T-cell (primary cell): ENCODE measurements at regions not wholly inside any gene's neighbourhood (a gene's known extent, or its start where the extent isn't known, plus 50 kb on each side); places are given as distances from the start of the nearest gene placed in this dataset.
"Not testable (repeated sequence)": the region's sequence is repeated elsewhere in the genome, so short reads cannot be mapped to it uniquely, and the experiment has no call there.

Experiments
- ATAC-seq, 4 experiments: fragments of 200-7000 bp in 3 of 4; fragments of 150-1000 bp in 1 of 4; cut with Tn5 transposase; replicated peaks in 1 of 4; 1 replicate in 3 of 4; 2 replicates in 1 of 4; pipeline ENCODE4 v1.10.0; 2021; ENCODE audit warnings: moderate library complexity in 3 of 4, mild to moderate bottlenecking in 2 of 4, moderate number of reproducible peaks in 1 of 4
- CTCF ChIA-PET, 2 donors: fragments of 300-600 bp; sonication (Branson Sonifier 250); formaldehyde crosslinking; loops; one replicate each; lab custom pipeline; 2022; ENCODE audit warnings: antibody characterized with exemption in 2 of 2; lab: Charles Lee
- POLR2A ChIA-PET, 2 donors: fragments of 300-600 bp; sonication (Branson Sonifier 250); formaldehyde crosslinking; loops; one replicate each; lab custom pipeline; 2022; ENCODE audit warnings: antibody characterized with exemption in 2 of 2; lab: Charles Lee
- DNase-seq, 35 experiments: peaks; one replicate each; pipeline versions ENCODE4 v3.0.0 to v3.0.0-alpha.2; 2013 to 2023
- H3K27ac ChIP-seq: one replicate; pipeline ENCODE4 v1.5.1; 2013; ENCODE audit warnings: low read length
- H3K27me3 ChIP-seq, 2 experiments: replicated peaks in 1 of 2; 1 replicate in 1 of 2; 2 replicates in 1 of 2; pipeline versions ENCODE4 v1.6.1 to v1.7.0; 2013; ENCODE audit warnings: low read length in 1 of 2, mixed read lengths in 1 of 2; ENCODE audit not compliant: control insufficient read depth in 2 of 2, insufficient read depth in 2 of 2; ENCODE audit errors: extremely low read depth in 1 of 2
- H3K36me3 ChIP-seq, 2 donors: 1 replicate in 1 of 2; 2 replicates in 1 of 2; pipeline versions ENCODE4 v1.6.1 to v1.7.0; 2013; ENCODE audit warnings: low read length in 1 of 2; ENCODE audit not compliant: control insufficient read depth in 2 of 2, insufficient read depth in 1 of 2; ENCODE audit errors: extremely low read depth in 1 of 2
- H3K4me1 ChIP-seq, 2 experiments: 1 replicate in 1 of 2; 2 replicates in 1 of 2; pipeline versions ENCODE4 v1.6.1 to v1.7.0; 2013; ENCODE audit warnings: low read length in 2 of 2, mixed read lengths in 1 of 2; ENCODE audit not compliant: insufficient read depth in 2 of 2, control insufficient read depth in 1 of 2; ENCODE audit errors: extremely low read depth in 1 of 2
- H3K4me3 ChIP-seq, 2 donors: 1 replicate in 1 of 2; 2 replicates in 1 of 2; pipeline versions ENCODE4 v1.5.1 to v1.7.0; 2013; ENCODE audit warnings: mild to moderate bottlenecking in 2 of 2, low read length in 1 of 2, moderate library complexity in 1 of 2; ENCODE audit not compliant: control insufficient read depth in 1 of 2; ENCODE audit errors: extremely low read depth in 1 of 2
- H3K9me3 ChIP-seq: 2 replicates; pipeline ENCODE4 v1.7.0; 2013
- H3K27ac Mint-ChIP-seq, 2 donors: one replicate each; pipeline ENCODE4 v1.8.0; 2020 to 2021; ENCODE audit warnings: mild to moderate bottlenecking in 2 of 2, mixed read lengths in 2 of 2
- H3K27me3 Mint-ChIP-seq, 2 donors: one replicate each; pipeline ENCODE4 v1.8.0; 2021 to 2022; ENCODE audit warnings: mixed read lengths in 2 of 2
- H3K36me3 Mint-ChIP-seq: one replicate; pipeline ENCODE4 v1.8.0; 2021; ENCODE audit warnings: mixed read lengths
- H3K4me1 Mint-ChIP-seq, 3 donors: one replicate each; pipeline ENCODE4 v1.8.0; 2020 to 2022; ENCODE audit warnings: mixed read lengths in 3 of 3, mild to moderate bottlenecking in 1 of 3
- H3K4me3 Mint-ChIP-seq, 3 donors: one replicate each; pipeline ENCODE4 v1.8.0; 2020 to 2022; ENCODE audit warnings: mild to moderate bottlenecking in 3 of 3, mixed read lengths in 3 of 3, moderate library complexity in 3 of 3
- H3K9me3 Mint-ChIP-seq, 3 donors: one replicate each; pipeline ENCODE4 v1.8.0; 2020 to 2022; ENCODE audit warnings: mixed read lengths in 3 of 3
- WGBS: methylation state at CpG from one replicate; pipeline ENCODE4 v1.1.5; 2013; ENCODE audit warnings: missing lambda C conversion rate; ENCODE audit not compliant: insufficient coverage; 5-methylcytosine and 5-hydroxymethylcytosine counted together

DNA sequence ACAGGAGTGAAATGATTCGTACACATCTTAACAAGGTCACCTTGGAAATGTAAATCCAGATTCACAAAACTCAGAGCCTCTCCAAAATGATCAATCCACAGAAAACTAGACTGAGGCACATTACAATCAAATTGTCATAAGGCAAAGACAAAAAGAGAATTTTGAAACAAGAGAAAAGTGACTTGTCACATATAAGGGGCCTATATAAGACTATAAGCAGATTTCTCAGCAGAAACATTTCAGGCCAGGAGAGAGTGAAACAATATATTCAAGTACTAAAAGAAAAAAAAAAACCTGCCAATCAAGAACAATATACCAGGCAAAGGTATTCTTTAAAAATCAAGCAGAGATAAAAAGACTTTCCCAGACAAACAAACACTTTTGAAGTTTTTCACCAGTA is 429.1 kb downstream of the BCAT1 start:
- H3K4me1 ChIP-seq, result no peaks in the 10 kb centered on the region

DNA sequence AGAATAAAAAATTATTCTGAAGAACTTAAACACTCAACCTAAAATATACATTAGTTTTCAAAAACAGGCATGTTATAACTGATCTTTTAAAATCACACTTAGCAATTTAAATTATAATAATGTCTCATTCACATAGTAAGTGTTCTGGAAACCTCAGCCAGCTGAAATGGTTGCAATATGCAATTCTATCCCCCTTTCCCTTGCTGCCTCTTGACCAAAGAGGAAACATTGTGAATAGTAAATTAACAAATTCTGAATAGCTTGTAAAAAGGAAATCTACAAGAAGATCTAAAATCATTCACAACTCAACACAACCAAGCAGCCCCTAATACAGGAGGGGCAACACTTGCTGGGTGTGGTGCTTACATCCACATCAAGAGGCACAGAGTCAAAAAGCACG is 431.9 kb downstream of the BCAT1 start:
- Histone ChIP-seq H3K27ac (no peak overlapping the region), H3K4me1 (no peaks in the 10 kb centered on the region), H3K27me3 (no peaks in the 10 kb centered on the region), H3K9me3 (peaks cover 7% of the 10 kb centered on the region), H3K4me3 (no peak overlapping the region), H3K36me3 (no peaks in the 10 kb centered on the region)
- Mint-ChIP-seq H3K4me1 (no peaks in the 10 kb centered on the region), H3K27me3 (no peaks in the 10 kb centered on the region), H3K9me3 (peaks cover 14 to 37% (median 21%) of the 10 kb centered on the region in 3 donors), H3K36me3 (peaks cover 3% of the 10 kb centered on the region), H3K4me3 (no peak overlapping the region), H3K27ac (no peak overlapping the region)
- ATAC-seq, result no peak
- WGBS, result no CpG with 5 or more reads among the region's 1 CpG
- CTCF ChIA-PET, result no interaction called here
- no peak for DNase-seq
- POLR2A ChIA-PET, result no interaction called here

More for the DNA sequence above, 429.1 kb downstream of the BCAT1 start:
- DNase-seq, result no peak
- H3K27me3 Mint-ChIP-seq, result no peaks in the 10 kb centered on the region
- no CpG with 5 or more reads among the region's 1 CpG for WGBS
- Histone ChIP-seq H3K4me3 (no peak overlapping the region), H3K36me3 (no peaks in the 10 kb centered on the region), H3K27ac (no peak overlapping the region), H3K9me3 (peaks cover 7% of the 10 kb centered on the region), H3K27me3 (no peaks in the 10 kb centered on the region)
- H3K27ac Mint-ChIP-seq, result no peak overlapping the region
- POLR2A ChIA-PET, result no interaction called here
- no peaks in the 10 kb centered on the region for H3K4me1 Mint-ChIP-seq
- CTCF ChIA-PET, result no interaction called here
- no peak for ATAC-seq
- no peak overlapping the region for H3K4me3 Mint-ChIP-seq
- peaks cover 14 to 47% (median 21%) of the 10 kb centered on the region in 3 donors for H3K9me3 Mint-ChIP-seq
- peaks cover 3% of the 10 kb centered on the region for H3K36me3 Mint-ChIP-seq

DNA sequence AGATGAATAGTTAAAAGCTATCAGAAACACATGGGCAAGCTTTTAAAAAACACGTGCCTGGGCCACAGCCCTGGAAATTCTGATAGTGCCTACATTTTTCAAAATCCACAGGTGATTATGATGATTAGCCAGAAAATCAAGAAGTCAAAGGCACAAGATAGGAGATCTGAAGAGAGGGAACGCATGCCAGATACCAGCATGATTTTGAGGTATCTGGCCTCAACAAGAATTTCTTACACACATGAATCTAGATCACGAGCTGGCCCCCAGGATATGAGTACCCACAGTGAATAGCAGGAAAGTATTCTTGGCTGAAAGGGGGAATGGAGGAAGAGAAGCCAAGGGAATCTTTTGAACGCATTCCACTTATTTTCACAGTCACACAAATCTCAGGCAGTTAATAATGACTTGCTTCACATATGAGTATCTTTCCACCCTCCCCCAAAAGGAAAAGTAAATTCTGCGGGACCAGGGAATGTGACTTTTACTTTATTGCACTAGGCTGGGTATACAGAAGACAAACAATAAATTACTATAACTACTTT is 438.2 kb downstream of the BCAT1 start:
- ChIA-PET CTCF (no interaction called here), POLR2A (interaction anchor here in 1 of 2 donors (0.6 kb wide), 1 partner anchor 9 kb away, joined by 3 read pairs; no protein-coding TSS in a partner anchor)
- Histone ChIP-seq H3K27ac (no peak overlapping the region), H3K36me3 (no peaks in the 10 kb centered on the region), H3K4me3 (no peak overlapping the region), H3K9me3 (no peaks in the 10 kb centered on the region), H3K27me3 (no peaks in the 10 kb centered on the region), H3K4me1 (no peaks in the 10 kb centered on the region)
- H3K9me3 Mint-ChIP-seq, result peaks cover 0 to 3% (median 0%) of the 10 kb centered on the region in 3 donors
- no peak for DNase-seq
- H3K4me3 Mint-ChIP-seq, result no peak overlapping the region
- no peak for ATAC-seq
- WGBS, result no CpG with 5 or more reads among the region's 5 CpGs
- H3K27ac Mint-ChIP-seq, result no peak overlapping the region
- no peaks in the 10 kb centered on the region for H3K27me3 Mint-ChIP-seq
- no peaks in the 10 kb centered on the region for H3K4me1 Mint-ChIP-seq
- H3K36me3 Mint-ChIP-seq, result no peaks in the 10 kb centered on the region

DNA sequence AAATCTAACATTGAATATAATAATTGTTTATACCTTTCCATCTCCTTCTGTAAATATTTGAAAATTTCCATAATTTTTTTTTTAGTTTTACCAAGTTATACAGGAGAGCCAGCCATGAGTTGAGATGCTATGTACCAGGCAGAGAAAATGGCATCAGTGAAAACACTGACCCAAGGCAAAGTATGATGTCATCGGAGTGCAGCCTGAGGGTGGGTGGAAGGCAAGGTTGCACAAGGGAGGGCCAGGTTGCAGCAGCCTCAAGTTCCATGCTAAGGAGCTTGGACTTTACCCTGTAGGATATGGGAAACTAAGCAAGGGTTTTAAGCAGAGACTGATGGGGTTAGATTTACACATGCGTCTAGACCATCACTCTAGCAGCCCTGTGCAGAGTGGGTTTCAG is 441.1 kb downstream of the BCAT1 start:
- H3K27ac Mint-ChIP-seq, result no peak overlapping the region

DNA sequence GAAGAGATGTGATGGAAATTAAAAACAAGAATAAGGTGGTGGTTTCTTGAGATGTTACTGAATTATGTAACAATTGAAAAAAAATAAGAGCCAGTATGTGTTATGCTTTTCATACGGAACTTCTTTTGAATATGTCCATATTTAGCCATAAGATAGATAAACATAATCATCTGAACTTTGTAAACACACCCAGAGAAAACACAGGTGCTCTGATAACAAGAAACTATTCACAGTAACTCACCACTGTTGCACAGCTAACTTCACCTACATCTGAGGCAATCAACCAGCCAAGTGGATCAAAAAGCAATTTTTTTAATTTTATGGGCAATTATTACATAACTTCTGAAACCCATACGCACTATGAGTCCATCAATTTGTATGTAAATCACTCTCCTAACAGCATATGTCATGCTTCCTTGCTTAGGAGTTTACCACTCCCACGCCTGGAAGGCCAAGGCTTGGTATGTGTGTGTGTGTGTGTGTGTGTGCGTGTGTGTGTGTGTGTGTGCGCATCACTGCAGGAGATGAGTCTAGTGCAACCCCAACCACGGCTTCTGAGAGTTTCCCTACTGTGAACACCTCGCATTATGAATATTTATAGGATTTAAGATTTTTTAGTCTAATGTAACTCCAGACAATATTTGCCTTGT is 443.4 kb downstream of the BCAT1 start:
- H3K36me3 ChIP-seq, result no peaks in the 10 kb centered on the region
- Mint-ChIP-seq H3K9me3 (peaks cover 0 to 15% (median 6%) of the 10 kb centered on the region in 3 donors), H3K27ac (no peak overlapping the region), H3K27me3 (no peaks in the 10 kb centered on the region), H3K4me3 (no peak overlapping the region), H3K4me1 (no peaks in the 10 kb centered on the region), H3K36me3 (no peaks in the 10 kb centered on the region)
- H3K27me3 ChIP-seq, result no peaks in the 10 kb centered on the region
- H3K4me1 ChIP-seq, result no peaks in the 10 kb centered on the region
- CTCF ChIA-PET, result no interaction called here
- DNase-seq (no peak), ATAC-seq (no peak)
- no peaks in the 10 kb centered on the region for H3K9me3 ChIP-seq
- WGBS, result no CpG with 5 or more reads among the region's 7 CpGs
- no peak overlapping the region for H3K27ac ChIP-seq
- POLR2A ChIA-PET, result no interaction called here
- H3K4me3 ChIP-seq, result no peak overlapping the region

More for the DNA sequence above, 441.1 kb downstream of the BCAT1 start:
- H3K4me3 Mint-ChIP-seq, result no peak overlapping the region
- Histone ChIP-seq H3K27me3 (no peaks in the 10 kb centered on the region), H3K4me1 (no peaks in the 10 kb centered on the region), H3K27ac (no peak overlapping the region), H3K4me3 (no peak overlapping the region), H3K9me3 (no peaks in the 10 kb centered on the region), H3K36me3 (no peaks in the 10 kb centered on the region)
- CTCF ChIA-PET, result no interaction called here
- no peaks in the 10 kb centered on the region for H3K4me1 Mint-ChIP-seq
- no peaks in the 10 kb centered on the region for H3K36me3 Mint-ChIP-seq
- peaks cover 0 to 8% (median 7%) of the 10 kb centered on the region in 3 donors for H3K9me3 Mint-ChIP-seq
- DNase-seq (no peak), ATAC-seq (no peak)
- no peaks in the 10 kb centered on the region for H3K27me3 Mint-ChIP-seq
- WGBS, result 92% methylated on average over 2 of the region's 2 CpGs
- POLR2A ChIA-PET, result no interaction called here

DNA sequence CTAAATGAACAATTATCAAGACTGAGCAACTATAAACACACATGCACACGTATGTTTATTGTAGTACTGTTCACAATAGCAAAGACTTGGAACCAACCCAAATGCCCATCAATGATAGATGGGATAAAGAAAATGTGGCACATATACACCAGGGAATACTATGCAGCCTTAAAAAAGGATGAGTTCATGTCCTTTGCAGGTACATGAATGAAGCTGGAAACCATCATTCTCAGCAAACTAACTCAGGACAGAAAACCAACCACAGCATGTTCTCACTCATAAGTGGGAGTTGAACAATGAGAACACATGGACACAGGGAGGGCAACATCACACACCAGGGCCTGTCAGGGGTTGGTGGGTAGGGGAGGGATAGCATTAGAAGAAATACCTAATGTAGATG is 445.4 kb downstream of the BCAT1 start:
- H3K9me3 ChIP-seq, H3K4me1 Mint-ChIP-seq, H3K36me3 Mint-ChIP-seq, H3K27me3 ChIP-seq, DNase-seq, H3K36me3 ChIP-seq, ATAC-seq, H3K27ac Mint-ChIP-seq, H3K27me3 Mint-ChIP-seq, H3K27ac ChIP-seq, CTCF ChIA-PET, POLR2A ChIA-PET, H3K4me3 ChIP-seq, H3K4me3 Mint-ChIP-seq, H3K4me1 ChIP-seq: not testable (repeated sequence)
- H3K9me3 Mint-ChIP-seq, result peaks cover 0 to 15% (median 4%) of the 10 kb centered on the region in 3 donors
- WGBS, result no CpG with 5 or more reads among the region's 1 CpG
